Tibial artery (tissue), 4 donors: ENCODE measurements at regions not wholly inside any gene's neighbourhood (a gene's known extent, or its start where the extent isn't known, plus 50 kb on each side); places are given as distances from the start of the nearest gene placed in this dataset.
A peak's percentile ranks its signal among the peaks of the same experiment; 100 is the strongest.

Experiments
- DNase-seq, 2 donors: peaks; one replicate each; pipeline ENCODE4 v3.0.0-alpha.2; 2019
- H3K27ac ChIP-seq, 2 donors: fragments of 200-600 bp; sonication (generic) in 1 of 2; 1 replicate in 1 of 2; 2 replicates in 1 of 2; pipeline ENCODE4 v1.5.1; 2018 to 2019; ENCODE audit warnings: mild to moderate bottlenecking in 1 of 2
- H3K27me3 ChIP-seq, 2 donors: fragments of 200-600 bp; sonication (generic) in 1 of 2; one replicate each; pipeline versions ENCODE4 v1.5.1 to v1.6.0; 2016 to 2019
- H3K36me3 ChIP-seq, 3 donors: fragments of 200-600 bp; sonication (generic) in 2 of 3; one replicate each; pipeline ENCODE4 v1.5.1; 2016 to 2019; ENCODE audit warnings: mild to moderate bottlenecking in 2 of 3
- H3K4me1 ChIP-seq, 4 donors: fragments of 200-600 bp; sonication (generic) in 2 of 4; 1 replicate in 3 of 4; 2 replicates in 1 of 4; pipeline ENCODE4 v1.5.1; 2016 to 2019
- H3K4me3 ChIP-seq, 2 donors: fragments of 200-600 bp; sonication (generic) in 1 of 2; 1 replicate in 1 of 2; 2 replicates in 1 of 2; pipeline ENCODE4 v1.5.1; 2018 to 2019; ENCODE audit warnings: mild to moderate bottlenecking in 2 of 2
- H3K9me3 ChIP-seq, 3 donors: fragments of 200-600 bp; sonication (generic) in 1 of 3; one replicate each; pipeline ENCODE4 v1.5.1; 2016 to 2019
- CTCF ChIP-seq, 2 experiments: fragments of 200-600 bp in 1 of 2; fragments of 450-650 bp in 1 of 2; IDR thresholded peaks; one replicate each; pipeline ENCODE4 v1.5.1; 2017 to 2019; ENCODE audit warnings: antibody characterized with exemption in 2 of 2, mild to moderate bottlenecking in 1 of 2, moderate library complexity in 1 of 2
- intact Hi-C: fragments of 100-400 bp; cut with DNase I; formaldehyde crosslinking; loops from one replicate; pipeline ENCODE4 v1.15.0; 2023; ENCODE audit warnings: low total_unique reads

GRCh38 chr9:543478-543877, 298.0 kb upstream of the DMRT1 start:
- Histone ChIP-seq H3K4me3 (no peak overlapping the region), H3K4me1 (peaks cover 0 to 18% (median 5%) of the 10 kb centered on the region in 4 donors), H3K27ac (no peak overlapping the region), H3K27me3 (no peaks in the 10 kb centered on the region), H3K36me3 (no peaks in the 10 kb centered on the region), H3K9me3 (no peaks in the 10 kb centered on the region)
- no peak for DNase-seq
- intact Hi-C loops = no loop called here
- no peak for TF ChIP-seq CTCF (IDR thresholded peaks at IDR 0.05)

- Histone ChIP-seq H3K36me3 (no peaks in the 10 kb centered on the region), H3K27me3 (no peaks in the 10 kb centered on the region), H3K4me3 (no peak overlapping the region), H3K27ac (no peak overlapping the region), H3K9me3 (no peaks in the 10 kb centered on the region), H3K4me1 (peaks cover 0 to 18% (median 5%) of the 10 kb centered on the region in 4 donors)
- intact Hi-C loops = no loop called here
- TF ChIP-seq CTCF (IDR thresholded peaks at IDR 0.05) = no peak
- peak; percentile 73 to 77 for DNase-seq
These were observed 296.0 kb upstream of the DMRT1 start for GRCh38 chr9:545480-545879.

- Histone ChIP-seq H3K36me3 (no peaks in the 10 kb centered on the region), H3K27me3 (no peaks in the 10 kb centered on the region), H3K4me3 (no peak overlapping the region), H3K9me3 (no peaks in the 10 kb centered on the region), H3K27ac (no peak overlapping the region), H3K4me1 (peaks cover 0 to 18% (median 5%) of the 10 kb centered on the region in 4 donors)
- DNase-seq = no peak
- TF ChIP-seq CTCF (IDR thresholded peaks at IDR 0.05) = no peak
- intact Hi-C loops = no loop called here
These were observed 295.3 kb upstream of the DMRT1 start for GRCh38 chr9:546235-546634.

- peak in 1 of 2 donors; percentile 31 for DNase-seq
- no peak overlapping the region for H3K4me3 ChIP-seq
- intact Hi-C loops = no loop called here
These were observed 294.7 kb upstream of the DMRT1 start for GRCh38 chr9:546797-547223.

DNA sequence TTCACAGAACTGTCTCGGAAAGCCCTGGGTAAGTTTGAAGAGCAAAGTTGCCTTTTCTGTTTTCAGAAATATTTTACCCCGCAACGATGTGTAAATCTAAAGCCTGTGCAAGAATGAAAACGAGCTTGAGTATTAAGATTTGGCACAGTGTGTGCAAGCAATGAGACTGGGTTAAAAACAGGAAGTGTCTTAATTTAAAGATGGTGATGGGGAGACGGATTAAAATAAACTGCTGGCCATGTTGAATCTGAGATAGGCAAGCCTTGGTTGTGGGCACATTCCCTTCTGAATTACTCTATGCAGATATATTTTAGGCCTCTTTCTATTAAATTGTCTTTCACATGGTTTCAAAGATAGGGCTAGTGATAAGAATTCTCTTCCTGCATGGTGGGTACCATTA, 294.2 kb upstream of the DMRT1 start:
- Histone ChIP-seq H3K36me3 (no peaks in the 10 kb centered on the region), H3K27ac (no peak overlapping the region), H3K4me3 (no peak overlapping the region), H3K9me3 (no peaks in the 10 kb centered on the region), H3K4me1 (peaks cover 0 to 18% (median 5%) of the 10 kb centered on the region in 4 donors), H3K27me3 (no peaks in the 10 kb centered on the region)
- no peak for DNase-seq
- no peak for TF ChIP-seq CTCF (IDR thresholded peaks at IDR 0.05)
- intact Hi-C loops = no loop called here

More at GRCh38 chr9:546797-547223, 294.7 kb upstream of the DMRT1 start:
- peaks cover 0 to 18% (median 5%) of the 10 kb centered on the region in 4 donors for H3K4me1 ChIP-seq
- no peaks in the 10 kb centered on the region for H3K36me3 ChIP-seq
- H3K9me3 ChIP-seq = no peaks in the 10 kb centered on the region
- H3K27me3 ChIP-seq = no peaks in the 10 kb centered on the region
- TF ChIP-seq CTCF (IDR thresholded peaks at IDR 0.05) = peak; percentile 20 to 31
- no peak overlapping the region for H3K27ac ChIP-seq

DNA sequence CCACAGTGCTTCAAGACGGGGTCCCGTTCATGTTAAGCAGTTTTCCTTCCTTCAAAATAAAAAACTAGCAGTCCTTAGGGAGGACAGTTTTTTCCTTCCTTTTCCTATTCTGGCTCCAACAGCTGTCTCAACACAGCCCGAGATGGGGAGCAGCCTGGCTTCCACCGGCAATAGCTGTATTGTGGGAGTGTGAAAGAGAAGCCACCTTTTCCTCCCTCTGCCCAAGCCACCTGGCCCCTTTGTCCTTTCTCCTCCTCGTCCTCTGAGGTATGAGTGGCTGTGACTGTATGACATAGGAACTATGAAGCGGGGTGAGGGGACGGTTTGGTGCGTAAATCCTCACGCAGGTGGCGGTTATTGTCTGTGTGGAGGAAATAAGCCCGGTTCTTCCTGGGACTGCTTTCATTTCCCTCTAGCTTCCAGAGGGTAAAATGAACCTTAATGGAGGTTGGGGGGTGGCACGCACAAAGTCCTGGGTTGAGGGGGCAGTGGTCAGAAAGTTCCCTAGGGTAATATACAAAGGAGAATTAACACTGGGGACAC, 292.0 kb upstream of the DMRT1 start:
- peaks cover 0 to 18% (median 5%) of the 10 kb centered on the region in 4 donors for H3K4me1 ChIP-seq

More for the DNA sequence above, 292.0 kb upstream of the DMRT1 start:
- Histone ChIP-seq H3K9me3 (no peaks in the 10 kb centered on the region), H3K27ac (no peak overlapping the region), H3K4me3 (no peak overlapping the region), H3K36me3 (no peaks in the 10 kb centered on the region), H3K27me3 (no peaks in the 10 kb centered on the region)
- no peak for TF ChIP-seq CTCF (IDR thresholded peaks at IDR 0.05)
- intact Hi-C loops = no loop called here
- no peak for DNase-seq
